OCI-LY3 (cell line): ENCODE measurements at regions not wholly inside any gene's neighbourhood (a gene's known extent, or its start where the extent isn't known, plus 50 kb on each side); places are given as distances from the start of the nearest gene placed in this dataset.

Experiments used
- H2AFZ ChIP-seq: fragments of 200-600, 300-600 bp; shearing (Covaris generic); 2 replicates; pipeline ENCODE4 v1.6.0; 2014; ENCODE audit warnings: antibody characterized with exemption, low read depth, low read length
- H3K27ac ChIP-seq: fragments of 200-600, 300-600 bp; sonication (generic); 2 replicates; pipeline ENCODE4 v1.5.1; 2014; ENCODE audit warnings: mild to moderate bottlenecking, low read length, moderate library complexity, mixed read lengths
- H3K27me3 ChIP-seq: fragments of 200-600, 300-600 bp; sonication (generic); 2 replicates; pipeline ENCODE4 v1.6.1; 2014; ENCODE audit warnings: low read depth, low read length, mixed read lengths
- H3K36me3 ChIP-seq: fragments of 200-600, 300-600 bp; sonication (generic); replicated peaks from 2 replicates; pipeline ENCODE3; 2014; ENCODE audit warnings: low read depth, low read length, mixed read lengths
- H3K4me1 ChIP-seq: fragments of 300-600, 200-600 bp; sonication (generic); 2 replicates; pipeline ENCODE4 v1.6.1; 2014; ENCODE audit warnings: low read length, mixed read lengths
- H3K4me2 ChIP-seq: fragments of 200-600, 300-600 bp; sonication (generic); 2 replicates; pipeline ENCODE4 v1.6.1; 2014; ENCODE audit warnings: low read length, mixed read lengths
- H3K4me3 ChIP-seq: fragments of 300-600, 200-600 bp; sonication (generic); 2 replicates; pipeline ENCODE4 v1.5.1; 2014; ENCODE audit warnings: antibody characterized with exemption, mild to moderate bottlenecking, low read length, moderate library complexity
- H3K79me2 ChIP-seq: fragments of 300-600, 200-600 bp; shearing (Covaris generic); 2 replicates; pipeline ENCODE4 v1.6.1; 2014; ENCODE audit warnings: mild to moderate bottlenecking, low read length, mixed read lengths
- H3K9ac ChIP-seq: fragments of 300-600, 200-600 bp; shearing (Covaris generic); 2 replicates; pipeline ENCODE4 v1.6.0; 2014; ENCODE audit warnings: mild to moderate bottlenecking, low read length, moderate library complexity
- H3K9me3 ChIP-seq: fragments of 200-600, 300-600 bp; shearing (Covaris generic); 2 replicates; pipeline ENCODE4 v1.6.1; 2014; ENCODE audit warnings: low read length, mixed read lengths; ENCODE audit not compliant: insufficient read depth
- H4K20me1 ChIP-seq: fragments of 200-600, 300-600 bp; sonication (generic); 2 replicates; pipeline ENCODE4 v1.6.1; 2016; ENCODE audit warnings: low read length, mixed read lengths; ENCODE audit not compliant: insufficient read depth
- EZH2phosphoT487 ChIP-seq: fragments of 200-600 bp; shearing (Covaris generic); IDR thresholded peaks from 2 replicates; pipeline ENCODE4 v1.6.1; 2018; ENCODE audit warnings: antibody characterized with exemption, mixed run types, low read depth
- TF ChIP-seq, protein P1 (sequence below): fragments of 200-600, 300-600 bp; sonication (generic); IDR thresholded peaks from 2 replicates; pipeline ENCODE4 v1.5.1; 2014; ENCODE audit warnings: antibody characterized with exemption, low read length, low read depth

DNA sequence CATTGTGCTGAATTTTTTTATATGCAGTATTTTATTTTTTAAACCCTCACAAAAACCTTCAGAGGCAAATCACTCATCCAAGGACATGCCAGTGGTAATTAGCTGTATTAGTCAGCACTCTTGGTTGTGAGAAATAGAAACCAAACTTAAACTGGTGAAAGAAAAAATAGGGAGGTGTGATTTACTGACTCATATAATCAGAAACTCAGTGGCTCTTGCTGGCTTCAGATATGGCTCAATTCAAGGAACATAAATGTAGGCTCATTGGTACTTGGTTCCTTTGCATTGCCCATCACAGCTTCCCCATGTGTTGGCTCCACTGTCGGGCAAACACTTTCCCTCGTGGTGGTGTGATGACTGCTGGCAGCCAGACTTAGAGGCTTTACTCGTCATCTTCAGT lies 497.2 kb downstream of the MAT2B start:
- Histone ChIP-seq H3K4me2 (no peak overlapping the region), H4K20me1 (no peaks in the 10 kb centered on the region), H3K36me3 (no peaks in the 10 kb centered on the region), H3K4me1 (no peaks in the 10 kb centered on the region), H3K9me3 (no peaks in the 10 kb centered on the region), H2AFZ (no peak overlapping the region), H3K79me2 (no peaks in the 10 kb centered on the region), H3K27me3 (no peaks in the 10 kb centered on the region), H3K27ac (no peak overlapping the region), H3K9ac (no peak overlapping the region), H3K4me3 (no peak overlapping the region)
- no peak for TF ChIP-seq EZH2phosphoT487
- TF ChIP-seq, protein P1, sequence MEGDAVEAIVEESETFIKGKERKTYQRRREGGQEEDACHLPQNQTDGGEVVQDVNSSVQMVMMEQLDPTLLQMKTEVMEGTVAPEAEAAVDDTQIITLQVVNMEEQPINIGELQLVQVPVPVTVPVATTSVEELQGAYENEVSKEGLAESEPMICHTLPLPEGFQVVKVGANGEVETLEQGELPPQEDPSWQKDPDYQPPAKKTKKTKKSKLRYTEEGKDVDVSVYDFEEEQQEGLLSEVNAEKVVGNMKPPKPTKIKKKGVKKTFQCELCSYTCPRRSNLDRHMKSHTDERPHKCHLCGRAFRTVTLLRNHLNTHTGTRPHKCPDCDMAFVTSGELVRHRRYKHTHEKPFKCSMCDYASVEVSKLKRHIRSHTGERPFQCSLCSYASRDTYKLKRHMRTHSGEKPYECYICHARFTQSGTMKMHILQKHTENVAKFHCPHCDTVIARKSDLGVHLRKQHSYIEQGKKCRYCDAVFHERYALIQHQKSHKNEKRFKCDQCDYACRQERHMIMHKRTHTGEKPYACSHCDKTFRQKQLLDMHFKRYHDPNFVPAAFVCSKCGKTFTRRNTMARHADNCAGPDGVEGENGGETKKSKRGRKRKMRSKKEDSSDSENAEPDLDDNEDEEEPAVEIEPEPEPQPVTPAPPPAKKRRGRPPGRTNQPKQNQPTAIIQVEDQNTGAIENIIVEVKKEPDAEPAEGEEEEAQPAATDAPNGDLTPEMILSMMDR: no peak

DNA sequence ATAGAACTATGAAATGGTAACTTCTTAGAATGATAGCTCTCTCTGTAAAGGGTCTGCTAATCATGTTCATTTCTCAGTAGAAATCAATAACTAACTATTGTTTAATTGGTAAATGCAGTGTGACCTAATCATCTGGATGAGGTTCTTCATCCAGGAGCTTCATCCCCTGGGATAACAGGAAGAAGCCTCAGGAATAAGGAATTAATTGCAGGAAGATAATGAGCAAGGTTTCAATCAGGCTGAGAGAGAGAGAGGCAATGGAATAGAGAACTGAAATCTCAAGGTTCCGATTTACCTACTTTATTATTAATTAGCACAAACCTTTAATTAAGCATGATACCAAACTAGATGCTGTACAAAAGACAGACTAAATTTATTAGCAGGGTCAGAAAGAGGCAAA lies 499.7 kb downstream of the MAT2B start:
- Histone ChIP-seq H3K4me1 (no peaks in the 10 kb centered on the region), H2AFZ (no peak overlapping the region), H3K4me3 (no peak overlapping the region), H3K36me3 (no peaks in the 10 kb centered on the region), H3K4me2 (no peak overlapping the region), H3K27ac (no peak overlapping the region), H3K27me3 (no peaks in the 10 kb centered on the region), H3K9ac (no peak overlapping the region), H3K9me3 (no peaks in the 10 kb centered on the region), H4K20me1 (no peaks in the 10 kb centered on the region), H3K79me2 (no peaks in the 10 kb centered on the region)
- TF ChIP-seq EZH2phosphoT487: no peak
- TF ChIP-seq, protein P1: no peak

GRCh38 chr5:164007064-164007463 lies 501.6 kb downstream of the MAT2B start:
- Histone ChIP-seq H3K4me2 (no peak overlapping the region), H3K9me3 (no peaks in the 10 kb centered on the region), H3K36me3 (no peaks in the 10 kb centered on the region), H3K4me3 (no peak overlapping the region), H3K27me3 (no peaks in the 10 kb centered on the region), H3K4me1 (no peaks in the 10 kb centered on the region), H3K9ac (no peak overlapping the region), H2AFZ (no peak overlapping the region), H4K20me1 (no peaks in the 10 kb centered on the region), H3K27ac (no peak overlapping the region), H3K79me2 (no peaks in the 10 kb centered on the region)
- TF ChIP-seq, protein P1: no peak
- TF ChIP-seq EZH2phosphoT487: no peak

DNA sequence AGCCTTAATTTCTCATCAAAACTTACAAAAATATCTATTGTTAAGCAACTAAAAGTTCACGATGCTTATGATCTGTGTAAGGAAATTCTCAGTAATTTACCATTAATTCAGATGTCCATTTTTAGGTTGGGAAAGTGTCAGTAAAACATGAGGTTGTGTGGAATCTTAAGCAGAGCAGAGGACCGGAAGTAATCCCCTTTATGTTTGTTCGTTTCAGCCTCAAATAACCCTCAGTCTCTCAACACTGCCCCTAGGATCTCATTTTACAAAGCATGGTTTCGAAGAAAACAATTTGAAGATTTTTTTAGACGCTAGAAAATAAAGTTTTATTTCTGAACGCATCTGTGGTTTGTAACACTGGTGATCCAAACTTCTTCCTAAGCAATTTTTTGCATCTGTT lies 504.2 kb downstream of the MAT2B start:
- Histone ChIP-seq H3K27ac (no peak overlapping the region), H3K36me3 (no peaks in the 10 kb centered on the region), H3K4me3 (no peak overlapping the region), H3K9me3 (no peaks in the 10 kb centered on the region), H3K27me3 (no peaks in the 10 kb centered on the region; the same call in 1 of the 2 replicates), H3K4me1 (no peaks in the 10 kb centered on the region), H3K9ac (no peak overlapping the region), H3K79me2 (no peaks in the 10 kb centered on the region), H3K4me2 (no peak overlapping the region), H2AFZ (no peak overlapping the region), H4K20me1 (no peaks in the 10 kb centered on the region)
- no peak for TF ChIP-seq EZH2phosphoT487
- TF ChIP-seq, protein P1: no peak
